A549 (cell line): ENCODE measurements at regions not wholly inside any gene's neighbourhood (a gene's known extent, or its start where the extent isn't known, plus 50 kb on each side); places are given as distances from the start of the nearest gene placed in this dataset.

Experiments
- ATAC-seq, 2 experiments: fragments of 200-7000 bp in 1 of 2; fragments of >200 bp in 1 of 2; cut with Nextera tagmentation in 1 of 2; cut with Tn5 transposase in 1 of 2; 3 replicates each; pipeline versions ENCODE4 v1.8.0 to v1.9.1; 2018 to 2020; ENCODE audit warnings: mild to moderate bottlenecking in 1 of 2, moderate library complexity in 1 of 2
- CTCF ChIA-PET: fragments of 300-600 bp; sonication (Branson Sonifier 250); formaldehyde crosslinking; extraction: SDS; loops from one replicate; lab custom pipeline; 2021; ENCODE audit warnings: antibody characterized with exemption, inconsistent platforms; lab: Yijun Ruan, JAX
- POLR2A ChIA-PET: fragments of 350-600 bp; formaldehyde crosslinking; extraction: SDS; loops from one replicate; lab custom pipeline; 2021; ENCODE audit warnings: antibody characterized with exemption, inconsistent platforms; lab: Yijun Ruan, JAX
- DNase-seq, 2 experiments: peaks; one replicate each; pipeline versions ENCODE4 v3.0.0 to v3.0.0-alpha.2; 2011 to 2016; ENCODE audit warnings: low read depth in 1 of 2, low spot score in 1 of 2
- FAIRE-seq: peaks from 2 replicates; lab custom pipeline; 2011; peaks lifted over from hg19 to GRCh38; lab: Jason Lieb, UNC
- H3K27ac ChIP-seq, 2 experiments: fragments of >200 bp; sonication (Bioruptor Twin); formaldehyde crosslinking; 3 replicates each; pipeline ENCODE4 v1.5.1; 2016 to 2017
- H3K4me1 ChIP-seq: fragments of >200 bp; sonication (Bioruptor Twin); formaldehyde crosslinking; 3 replicates; pipeline ENCODE4 v1.6.1; 2016
- H3K4me2 ChIP-seq: fragments of >200 bp; sonication (Bioruptor Twin); formaldehyde crosslinking; 3 replicates; pipeline ENCODE4 v1.6.1; 2016
- H3K4me3 ChIP-seq: fragments of >200 bp; sonication (Bioruptor Twin); formaldehyde crosslinking; 3 replicates; pipeline ENCODE4 v1.5.1; 2016
- H3K9me3 ChIP-seq: fragments of >200 bp; sonication (Bioruptor Twin); formaldehyde crosslinking; 3 replicates; pipeline ENCODE4 v1.6.1; 2016
- BCL3 ChIP-seq: fragments of >200 bp; sonication (Bioruptor Twin); formaldehyde crosslinking; IDR thresholded peaks from 3 replicates; pipeline ENCODE4 v1.6.1; 2016
- BHLHE40 ChIP-seq: IDR thresholded peaks from 2 replicates; pipeline ENCODE4 v1.6.1; 2012; ENCODE audit warnings: low read depth, low read length, inconsistent platforms
- CHD2 ChIP-seq: fragments of 150-350 bp; IDR thresholded peaks from 2 replicates; pipeline ENCODE4 v1.6.1; 2014; ENCODE audit warnings: low read length; ENCODE audit not compliant: partially characterized antibody
- CTCF ChIP-seq: fragments of >200 bp; sonication (Bioruptor Twin); formaldehyde crosslinking; IDR thresholded peaks from 3 replicates; pipeline ENCODE4 v1.5.1; 2016
- FOSL2 ChIP-seq, 2 experiments: fragments of 450-650 bp in 1 of 2; fragments of >200 bp in 1 of 2; sonication (Bioruptor Twin) in 1 of 2; formaldehyde crosslinking; IDR thresholded peaks; 2 replicates each; pipeline versions ENCODE4 v1.5.0 to v1.6.1; 2016 to 2020; ENCODE audit warnings: mild to moderate bottlenecking in 1 of 2, moderate library complexity in 1 of 2
- HMGXB4 ChIP-seq: fragments of 250-450 bp; sonication (Bioruptor Pico); IDR thresholded peaks from 2 replicates; pipeline ENCODE4 v1.5.0; 2021; ENCODE audit warnings: mild to moderate bottlenecking, moderate library complexity, borderline replicate concordance
- HOXB5 ChIP-seq: fragments of 250-450 bp; sonication (Bioruptor Pico); IDR thresholded peaks from 2 replicates; pipeline ENCODE4 v1.5.0; 2020; ENCODE audit warnings: mild to moderate bottlenecking, moderate library complexity
- JUN ChIP-seq, 2 experiments: fragments of >200 bp; sonication (Bioruptor Twin); formaldehyde crosslinking; IDR thresholded peaks; 2 replicates in 1 of 2; 3 replicates in 1 of 2; pipeline ENCODE4 v1.6.1; 2016 to 2017
- KDM1A ChIP-seq: fragments of 200-600 bp; sonication (generic); IDR thresholded peaks from 2 replicates; pipeline ENCODE4 v1.6.1; 2016; ENCODE audit warnings: low read depth, mild to moderate bottlenecking
- MAFK ChIP-seq: fragments of 450-650 bp; IDR thresholded peaks from 2 replicates; pipeline ENCODE4 v1.6.1; 2014; ENCODE audit not compliant: partially characterized antibody
- MAX ChIP-seq: IDR thresholded peaks from 2 replicates; pipeline ENCODE4 v1.6.1; 2012
- NFE2L2 ChIP-seq: fragments of 150-350 bp; conservative IDR thresholded peaks from 2 replicates; pipeline ENCODE4 v1.6.1; 2014; ENCODE audit warnings: low read length
- NR3C1 ChIP-seq: fragments of >200 bp; sonication (Bioruptor Twin); formaldehyde crosslinking; IDR thresholded peaks from 3 replicates; pipeline ENCODE4 v1.6.1; 2017
- RAD21 ChIP-seq, 2 experiments: fragments of >200 bp in 1 of 2; sonication (Bioruptor Twin) in 1 of 2; formaldehyde crosslinking in 1 of 2; IDR thresholded peaks in 1 of 2; conservative IDR thresholded peaks in 1 of 2; 2 replicates in 1 of 2; 3 replicates in 1 of 2; pipeline ENCODE4 v1.6.1; 2012 to 2018; ENCODE audit warnings: inconsistent platforms in 1 of 2
- REST ChIP-seq: fragments of 200-600 bp; sonication (generic); IDR thresholded peaks from 2 replicates; pipeline ENCODE4 v1.6.1; 2016; ENCODE audit warnings: antibody characterized with exemption, mild to moderate bottlenecking, moderate library complexity
- ZC3H11A ChIP-seq: fragments of 450-650 bp; IDR thresholded peaks from 2 replicates; pipeline ENCODE4 v1.6.1; 2014; ENCODE audit warnings: antibody characterized with exemption, mild to moderate bottlenecking
- WGBS: methylation state at CpG from one replicate; pipeline ENCODE4 v1.1.6; 2017; ENCODE audit errors: missing lambda C conversion rate; 5-methylcytosine and 5-hydroxymethylcytosine counted together

- TF ChIP-seq KDM1A, result no peak
- TF ChIP-seq MAFK, result no peak
- TF ChIP-seq BCL3, result no peak
- TF ChIP-seq NFE2L2, result no peak
- no peak for TF ChIP-seq NR3C1
- no peak for TF ChIP-seq ZC3H11A
- ATAC-seq (peak; percentile 27 to 51; a peak in 3 of 6 replicates), FAIRE-seq (no peak), DNase-seq (no peak)
- ChIA-PET POLR2A (interaction anchor here (1.1 kb wide), 1 partner anchor 50 kb away, joined by 3 read pairs; no protein-coding TSS in a partner anchor), CTCF (interaction anchor here (1.3 kb wide), 1 partner anchor 22 kb away, joined by 3 read pairs; no protein-coding TSS in a partner anchor)
- WGBS, result 83% methylated on average over 5 of the region's 6 CpGs
- H3K4me3 ChIP-seq, result no peak overlapping the region
- H3K4me2 ChIP-seq, result no peak overlapping the region
- H3K27ac ChIP-seq, result peak overlapping the region in 1 of 2 experiments; percentile 67; a peak in 3 of 6 replicates
- peaks cover 56% of the 10 kb centered on the region for H3K4me1 ChIP-seq
- H3K9me3 ChIP-seq, result no peaks in the 10 kb centered on the region
Observed at GRCh38 chr11:69348414-69349235, 54.7 kb downstream of the MYEOV start.

GRCh38 chr11:69350040-69350439, 56.1 kb downstream of the MYEOV start:
- peaks cover 58% of the 10 kb centered on the region for H3K4me1 ChIP-seq
- FAIRE-seq (no peak), ATAC-seq (no peak), DNase-seq (no peak)
- no peaks in the 10 kb centered on the region for H3K9me3 ChIP-seq
- ChIA-PET CTCF (interaction anchor here (1.6 kb wide), 1 partner anchor 218 kb away, joined by 3 read pairs; no protein-coding TSS in a partner anchor), POLR2A (no interaction called here)
- no peak overlapping the region for H3K4me3 ChIP-seq
- 70% methylated on average over 1 of the region's 1 CpG for WGBS
- no peak overlapping the region for H3K27ac ChIP-seq
- H3K4me2 ChIP-seq, result peak overlapping the region; percentile 12; the same call in 2 of the 3 replicates
- no peak for TF ChIP-seq CHD2
- TF ChIP-seq HOXB5, result no peak
- TF ChIP-seq FOSL2 (IDR thresholded peaks at IDR 0.05), result no peak
- no peak for TF ChIP-seq FOSL2 (CRISPR knock-in tag; IDR thresholded peaks at IDR 0.05)
- no peak for TF ChIP-seq JUN (IDR thresholded peaks at IDR 0.05)
- no peak for TF ChIP-seq RAD21 (conservative IDR thresholded peaks at IDR 0.05 in 1 of 2, IDR thresholded peaks at IDR 0.05 in 1 of 2)
- TF ChIP-seq BHLHE40, result no peak
- TF ChIP-seq REST, result no peak
- no peak for TF ChIP-seq MAX
- TF ChIP-seq HMGXB4 (CRISPR knock-in tag), result no peak
- TF ChIP-seq CTCF, result no peak
